SU-DHL-6 (cell line): ENCODE measurements at regions not wholly inside any gene's neighbourhood (a gene's known extent, or its start where the extent isn't known, plus 50 kb on each side); places are given as distances from the start of the nearest gene placed in this dataset.

Experiments used
- CTCF ChIP-seq: fragments of 200-600 bp; sonication (generic); IDR thresholded peaks from one replicate; pipeline ENCODE4 v1.5.1; 2017; ENCODE audit warnings: antibody characterized with exemption, mild to moderate bottlenecking, low read length, moderate library complexity; ENCODE audit not compliant: insufficient read depth, poor library complexity, severe bottlenecking
- EZH2phosphoT487 ChIP-seq: fragments of 200-600 bp; sonication (generic), shearing (Covaris generic); conservative IDR thresholded peaks from 2 replicates; pipeline ENCODE4 v1.6.1; 2018; ENCODE audit warnings: mild to moderate bottlenecking, antibody characterized with exemption, low read length, moderate library complexity, mixed read lengths

GRCh38 chr20:41881466-41882046 is 263.4 kb upstream of the CHD6 start:
- TF ChIP-seq EZH2phosphoT487 (no peak), CTCF (no peak)
